HG02870 (cell line): ENCODE measurements at regions not wholly inside any gene's neighbourhood (a gene's known extent, or its start where the extent isn't known, plus 50 kb on each side); places are given as distances from the start of the nearest gene placed in this dataset.
"Not testable (repeated sequence)": the region's sequence is repeated elsewhere in the genome, so short reads cannot be mapped to it uniquely, and the experiment has no call there.

Experiments used
- ATAC-seq: cut with Tn5 transposase; IDR thresholded peaks from one replicate; pipeline ENCODE4 v1.9.1; 2021; ENCODE audit warnings: mild to moderate bottlenecking, moderate library complexity; ENCODE audit not compliant: unreplicated experiment

- no peak for ATAC-seq
Observed at GRCh38 chr16:66176731-66177130, 189.8 kb upstream of the CDH5 start.

- no peak for ATAC-seq
Observed at GRCh38 chr16:66176111-66176510, 190.4 kb upstream of the CDH5 start.

- ATAC-seq: no peak
Observed at GRCh38 chr16:66175636-66176035, 190.9 kb upstream of the CDH5 start.

- ATAC-seq: no peak
Observed at GRCh38 chr16:66175058-66175457, 191.4 kb upstream of the CDH5 start.

GRCh38 chr16:66173796-66174195, 192.7 kb upstream of the CDH5 start:
- ATAC-seq: not testable (repeated sequence)

GRCh38 chr16:66173181-66173580, 193.3 kb upstream of the CDH5 start:
- ATAC-seq: not testable (repeated sequence)

- no peak for ATAC-seq
Observed at GRCh38 chr16:66172463-66172862, 194.0 kb upstream of the CDH5 start.

GRCh38 chr16:66171578-66171977, 194.9 kb upstream of the CDH5 start:
- ATAC-seq: no peak

- no peak for ATAC-seq
Observed at GRCh38 chr16:66170989-66171388, 195.5 kb upstream of the CDH5 start.

- no peak for ATAC-seq
Observed at GRCh38 chr16:66169817-66170216, 196.7 kb upstream of the CDH5 start.

- ATAC-seq: no peak
Observed at GRCh38 chr16:66168777-66169176, 197.7 kb upstream of the CDH5 start.

- ATAC-seq: no peak
Observed at GRCh38 chr16:66167564-66168291, 198.8 kb upstream of the CDH5 start.

GRCh38 chr16:66166490-66166889, 200.0 kb upstream of the CDH5 start:
- no peak for ATAC-seq

GRCh38 chr16:66165879-66166278, 200.6 kb upstream of the CDH5 start:
- no peak for ATAC-seq

GRCh38 chr16:66164581-66165247, 201.8 kb upstream of the CDH5 start:
- no peak for ATAC-seq

- ATAC-seq: no peak
Observed at GRCh38 chr16:66162821-66163220, 203.7 kb upstream of the CDH5 start.

GRCh38 chr16:66161942-66162341, 204.5 kb upstream of the CDH5 start:
- no peak for ATAC-seq

GRCh38 chr16:66161269-66161668, 205.2 kb upstream of the CDH5 start:
- ATAC-seq: no peak

- ATAC-seq: no peak
Observed at GRCh38 chr16:66159987-66160386, 206.5 kb upstream of the CDH5 start.

- ATAC-seq: no peak
Observed at GRCh38 chr16:66156538-66156937, 210.0 kb upstream of the CDH5 start.

GRCh38 chr16:66155933-66156332, 210.6 kb upstream of the CDH5 start:
- peak; percentile 84 for ATAC-seq

- ATAC-seq: no peak
Observed at GRCh38 chr16:66154801-66155200, 211.7 kb upstream of the CDH5 start.
